DOHH2 (cell line): ENCODE measurements at regions not wholly inside any gene's neighbourhood (a gene's known extent, or its start where the extent isn't known, plus 50 kb on each side); places are given as distances from the start of the nearest gene placed in this dataset.

ENCODE experiments used
- H3F3A ChIP-seq: fragments of 200-600 bp; sonication (generic), shearing (Covaris generic); 2 replicates; pipeline ENCODE4 v1.6.0; 2016; ENCODE audit warnings: antibody characterized with exemption, mild to moderate bottlenecking; ENCODE audit not compliant: control insufficient read depth, insufficient read depth
- H3K27ac ChIP-seq: fragments of 200-600 bp; sonication (generic); 2 replicates; pipeline ENCODE4 v1.5.1; 2014; ENCODE audit warnings: low read depth, mild to moderate bottlenecking, low read length, moderate library complexity
- H3K27me3 ChIP-seq: fragments of 200-600 bp; sonication (generic); 2 replicates; pipeline ENCODE4 v1.6.1; 2014; ENCODE audit warnings: mild to moderate bottlenecking, low read length, mixed read lengths; ENCODE audit not compliant: control insufficient read depth
- H3K36me3 ChIP-seq: fragments of 200-600 bp; sonication (generic); 2 replicates; pipeline ENCODE4 v1.6.1; 2014; ENCODE audit warnings: mild to moderate bottlenecking, low read length, moderate library complexity, mixed read lengths; ENCODE audit not compliant: control insufficient read depth
- H3K4me1 ChIP-seq: fragments of 200-600 bp; sonication (generic); 2 replicates; pipeline ENCODE4 v1.6.1; 2014; ENCODE audit warnings: mild to moderate bottlenecking, low read length, mixed read lengths; ENCODE audit not compliant: control insufficient read depth
- H3K4me2 ChIP-seq: fragments of 200-600 bp; sonication (generic); 2 replicates; pipeline ENCODE4 v1.6.0; 2014; ENCODE audit warnings: mild to moderate bottlenecking, low read length, moderate library complexity
- H3K4me3 ChIP-seq: fragments of 200-600 bp; sonication (generic); 2 replicates; pipeline ENCODE4 v1.5.1; 2014; ENCODE audit warnings: mild to moderate bottlenecking, low read length, mixed read lengths
- H3K79me2 ChIP-seq: fragments of 200-600 bp; sonication (generic); 2 replicates; pipeline ENCODE4 v1.6.1; 2014; ENCODE audit warnings: mild to moderate bottlenecking, low read length, mixed read lengths; ENCODE audit not compliant: control insufficient read depth
- H3K9me2 ChIP-seq: fragments of 200-600 bp; sonication (generic); replicated peaks from 2 replicates; pipeline ENCODE4 v1.6.1; 2014; ENCODE audit warnings: mild to moderate bottlenecking, low read length, mixed read lengths; ENCODE audit not compliant: control insufficient read depth
- H3K9me3 ChIP-seq: fragments of 200-600 bp; sonication (generic); 2 replicates; pipeline ENCODE4 v1.6.1; 2014; ENCODE audit warnings: antibody characterized with exemption, low read length, mixed read lengths; ENCODE audit not compliant: control insufficient read depth, insufficient read depth
- H4K20me1 ChIP-seq: fragments of 200-600 bp; sonication (generic); 2 replicates; pipeline ENCODE4 v1.6.0; 2014; ENCODE audit warnings: low read depth, mild to moderate bottlenecking, antibody characterized with exemption, low read length, moderate library complexity; ENCODE audit not compliant: control insufficient read depth, insufficient read depth
- EZH2phosphoT487 ChIP-seq: fragments of 200-600 bp; sonication (generic); IDR thresholded peaks from 2 replicates; pipeline ENCODE4 v1.6.1; 2017; ENCODE audit warnings: borderline replicate concordance, mild to moderate bottlenecking, antibody characterized with exemption, low read length, moderate library complexity, mixed read lengths
- TF ChIP-seq, protein P1 (sequence below): fragments of 200-600 bp; sonication (generic); IDR thresholded peaks from one replicate; pipeline ENCODE4 v1.5.1; 2014; ENCODE audit warnings: antibody characterized with exemption, mild to moderate bottlenecking, low read depth, low read length; ENCODE audit not compliant: poor library complexity, severe bottlenecking

DNA sequence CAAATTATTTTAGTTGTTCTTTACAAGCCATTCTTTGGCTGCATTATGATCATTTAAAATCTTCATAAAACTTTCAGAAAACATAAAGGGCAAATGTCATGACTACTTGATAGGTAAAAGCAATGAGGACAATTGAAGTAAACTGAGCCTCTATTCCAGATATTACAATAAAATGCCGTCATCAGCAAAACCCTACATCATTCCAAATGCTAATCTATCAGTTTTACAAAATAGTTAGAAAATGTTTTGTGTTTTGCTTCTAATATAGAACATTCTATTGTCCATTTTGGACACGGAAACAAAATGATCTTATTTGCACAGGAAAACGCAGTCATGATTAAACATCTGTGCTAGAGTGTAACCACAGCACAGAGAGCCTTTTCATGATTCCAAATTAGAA, 1330.6 kb upstream of the ADGRL3 start:
- Histone ChIP-seq H3K27me3 (no peaks in the 10 kb centered on the region), H3K4me3 (no peak overlapping the region), H3F3A (no peaks in the 10 kb centered on the region), H3K9me2 (no peaks in the 10 kb centered on the region), H3K4me1 (no peaks in the 10 kb centered on the region), H3K79me2 (no peaks in the 10 kb centered on the region), H3K4me2 (no peak overlapping the region), H3K36me3 (no peaks in the 10 kb centered on the region), H3K27ac (no peak overlapping the region), H3K9me3 (no peaks in the 10 kb centered on the region), H4K20me1 (no peaks in the 10 kb centered on the region)
- TF ChIP-seq EZH2phosphoT487, result no peak
- TF ChIP-seq, protein P1, sequence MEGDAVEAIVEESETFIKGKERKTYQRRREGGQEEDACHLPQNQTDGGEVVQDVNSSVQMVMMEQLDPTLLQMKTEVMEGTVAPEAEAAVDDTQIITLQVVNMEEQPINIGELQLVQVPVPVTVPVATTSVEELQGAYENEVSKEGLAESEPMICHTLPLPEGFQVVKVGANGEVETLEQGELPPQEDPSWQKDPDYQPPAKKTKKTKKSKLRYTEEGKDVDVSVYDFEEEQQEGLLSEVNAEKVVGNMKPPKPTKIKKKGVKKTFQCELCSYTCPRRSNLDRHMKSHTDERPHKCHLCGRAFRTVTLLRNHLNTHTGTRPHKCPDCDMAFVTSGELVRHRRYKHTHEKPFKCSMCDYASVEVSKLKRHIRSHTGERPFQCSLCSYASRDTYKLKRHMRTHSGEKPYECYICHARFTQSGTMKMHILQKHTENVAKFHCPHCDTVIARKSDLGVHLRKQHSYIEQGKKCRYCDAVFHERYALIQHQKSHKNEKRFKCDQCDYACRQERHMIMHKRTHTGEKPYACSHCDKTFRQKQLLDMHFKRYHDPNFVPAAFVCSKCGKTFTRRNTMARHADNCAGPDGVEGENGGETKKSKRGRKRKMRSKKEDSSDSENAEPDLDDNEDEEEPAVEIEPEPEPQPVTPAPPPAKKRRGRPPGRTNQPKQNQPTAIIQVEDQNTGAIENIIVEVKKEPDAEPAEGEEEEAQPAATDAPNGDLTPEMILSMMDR, result no peak

DNA sequence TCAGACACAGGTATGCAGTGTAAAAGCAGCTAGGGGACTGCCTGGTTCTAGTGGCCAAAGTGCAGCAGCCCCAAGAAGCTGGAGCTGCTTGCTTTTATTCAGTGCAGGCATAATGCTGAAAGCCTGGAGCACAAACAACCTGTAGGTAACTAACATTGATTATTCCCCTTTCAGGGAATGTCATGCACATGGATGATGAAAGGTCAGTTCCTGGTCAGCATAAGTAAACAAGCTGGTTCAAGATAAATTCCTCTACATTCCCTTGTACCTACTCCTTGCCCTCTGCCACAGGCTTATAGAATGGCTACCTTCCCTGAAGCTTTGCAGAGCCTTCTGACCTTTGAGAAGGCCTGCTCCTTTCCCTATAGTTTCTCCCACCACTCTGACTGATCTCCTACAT, 1318.5 kb upstream of the ADGRL3 start:
- no peak for TF ChIP-seq EZH2phosphoT487
- TF ChIP-seq, protein P1, result no peak
- H3F3A ChIP-seq, result no peaks in the 10 kb centered on the region
- H3K4me3 ChIP-seq, result no peak overlapping the region
- no peaks in the 10 kb centered on the region for H3K9me2 ChIP-seq
- no peaks in the 10 kb centered on the region for H3K9me3 ChIP-seq
- H3K36me3 ChIP-seq, result no peaks in the 10 kb centered on the region
- no peak overlapping the region for H3K27ac ChIP-seq
- H3K4me1 ChIP-seq, result no peaks in the 10 kb centered on the region
- no peaks in the 10 kb centered on the region for H3K27me3 ChIP-seq
- H3K4me2 ChIP-seq, result no peak overlapping the region
- H4K20me1 ChIP-seq, result no peaks in the 10 kb centered on the region
- H3K79me2 ChIP-seq, result no peaks in the 10 kb centered on the region

DNA sequence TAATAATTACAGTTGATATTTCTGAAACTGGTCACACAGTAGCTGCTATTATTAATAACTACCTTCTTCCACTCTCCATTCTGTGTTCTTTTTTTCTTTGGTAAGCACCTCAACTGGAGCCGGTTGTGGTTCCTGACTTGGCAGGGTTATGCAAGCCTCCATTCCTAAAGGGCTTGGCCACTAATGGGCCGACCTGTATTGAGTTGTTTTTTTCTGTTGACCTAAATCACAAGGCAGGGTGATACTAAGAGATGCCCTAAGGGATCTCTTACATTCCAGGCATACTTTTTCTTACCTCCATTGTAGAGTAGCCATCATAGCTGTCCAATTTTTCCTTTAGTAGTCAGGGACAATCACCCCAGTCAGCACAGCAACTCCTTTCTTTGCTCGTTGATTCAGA, 1295.8 kb upstream of the ADGRL3 start:
- H3K27ac ChIP-seq, result no peak overlapping the region
- no peaks in the 10 kb centered on the region for H3K9me3 ChIP-seq

More for the DNA sequence above, 1295.8 kb upstream of the ADGRL3 start:
- no peak overlapping the region for H3K4me3 ChIP-seq
- no peak for TF ChIP-seq EZH2phosphoT487
- TF ChIP-seq, protein P1, result no peak
- no peaks in the 10 kb centered on the region for H3K9me2 ChIP-seq
- no peak overlapping the region for H3K4me2 ChIP-seq
- H3K27me3 ChIP-seq, result no peaks in the 10 kb centered on the region
- no peaks in the 10 kb centered on the region for H3K79me2 ChIP-seq
- H3F3A ChIP-seq, result no peaks in the 10 kb centered on the region
- no peaks in the 10 kb centered on the region for H3K36me3 ChIP-seq
- no peaks in the 10 kb centered on the region for H4K20me1 ChIP-seq
- H3K4me1 ChIP-seq, result no peaks in the 10 kb centered on the region
